ENCODE measurements at regions not wholly inside any gene's neighbourhood (a gene's known extent, or its start where the extent isn't known, plus 50 kb on each side); places are given as distances from the start of the nearest gene placed in this dataset.
"Not testable (repeated sequence)": the region's sequence is repeated elsewhere in the genome, so short reads cannot be mapped to it uniquely, and the experiment has no call there.

GRCh38 chr4:98828801-98829200 lies 100.1 kb downstream of the EIF4E start:
- no peak for DNase-seq (ENCODE audit: low spot score)

GRCh38 chr4:98827661-98828060 lies 101.3 kb downstream of the EIF4E start:
- no peak for DNase-seq (ENCODE audit: low spot score)

GRCh38 chr4:98822144-98822543 lies 106.8 kb downstream of the EIF4E start:
- no peak for DNase-seq (ENCODE audit: low spot score)

- not testable (repeated sequence) for DNase-seq (ENCODE audit: low spot score)
These were observed 110.8 kb downstream of the EIF4E start for GRCh38 chr4:98818116-98818515.

- DNase-seq (ENCODE audit: low spot score): no peak
These were observed 112.1 kb downstream of the EIF4E start for GRCh38 chr4:98816816-98817215.

- no peak for DNase-seq (ENCODE audit: low spot score)
These were observed 112.5 kb downstream of the EIF4E start for GRCh38 chr4:98816386-98816785.

GRCh38 chr4:98804403-98804802 lies 124.5 kb downstream of the EIF4E start:
- DNase-seq (ENCODE audit: low spot score): no peak

GRCh38 chr4:98803251-98803650 lies 125.7 kb downstream of the EIF4E start:
- DNase-seq (ENCODE audit: low spot score): no peak

GRCh38 chr4:98802770-98803198 lies 126.1 kb downstream of the EIF4E start:
- no peak for DNase-seq (ENCODE audit: low spot score)

- DNase-seq (ENCODE audit: low spot score): no peak
These were observed 127.6 kb downstream of the EIF4E start for GRCh38 chr4:98801259-98801725.

GRCh38 chr4:98796991-98797390 lies 131.9 kb downstream of the EIF4E start:
- no peak for DNase-seq (ENCODE audit: low spot score)

- DNase-seq (ENCODE audit: low spot score): no peak
These were observed 134.2 kb downstream of the EIF4E start for GRCh38 chr4:98794565-98795205.

- no peak for DNase-seq (ENCODE audit: low spot score)
These were observed 135.2 kb upstream of the TSPAN5 start for GRCh38 chr4:98793658-98794057.

GRCh38 chr4:98786866-98787265 lies 128.5 kb upstream of the TSPAN5 start:
- DNase-seq (ENCODE audit: low spot score): no peak

- DNase-seq (ENCODE audit: low spot score): no peak
These were observed 126.7 kb upstream of the TSPAN5 start for GRCh38 chr4:98784947-98785706.

GRCh38 chr4:98781641-98782357 lies 123.4 kb upstream of the TSPAN5 start:
- no peak for DNase-seq (ENCODE audit: low spot score)

GRCh38 chr4:98780926-98781325 lies 122.5 kb upstream of the TSPAN5 start:
- DNase-seq (ENCODE audit: low spot score): no peak

- DNase-seq (ENCODE audit: low spot score): no peak
These were observed 120.7 kb upstream of the TSPAN5 start for GRCh38 chr4:98779088-98779487.

GRCh38 chr4:98778206-98778605 lies 119.8 kb upstream of the TSPAN5 start:
- peak; percentile 53 for DNase-seq (ENCODE audit: low spot score)

- no peak for DNase-seq (ENCODE audit: low spot score)
These were observed 117.3 kb upstream of the TSPAN5 start for GRCh38 chr4:98775672-98776071.

- no peak for DNase-seq (ENCODE audit: low spot score)
These were observed 115.2 kb upstream of the TSPAN5 start for GRCh38 chr4:98773638-98774037.

GRCh38 chr4:98771959-98772632 lies 113.7 kb upstream of the TSPAN5 start:
- no peak for DNase-seq (ENCODE audit: low spot score)
